ENCODE measurements at regions not wholly inside any gene's neighbourhood (a gene's known extent, or its start where the extent isn't known, plus 50 kb on each side); places are given as distances from the start of the nearest gene placed in this dataset.

GRCh38 chr12:24425601-24425970 lies 476.1 kb upstream of the SOX5 start:
- Histone ChIP-seq H3K27ac (no peak overlapping the region), H3K4me3 (ENCODE audit: low read depth in 1 of 2, low read length in 1 of 2) (no peak overlapping the region), H3K36me3 (no peaks in the 10 kb centered on the region), H3K9me3 (no peaks in the 10 kb centered on the region), H3K27me3 (no peaks in the 10 kb centered on the region), H3K4me1 (ENCODE audit: control insufficient read depth in 1 of 2, insufficient read depth in 1 of 2, low read depth in 1 of 2, low read length in 1 of 2) (no peaks in the 10 kb centered on the region)
- no peak for TF ChIP-seq CTCF (IDR thresholded peaks at IDR 0.05)

- Histone ChIP-seq H3K27me3 (no peaks in the 10 kb centered on the region), H3K4me3 (ENCODE audit: low read depth in 1 of 2, low read length in 1 of 2) (no peak overlapping the region), H3K36me3 (no peaks in the 10 kb centered on the region), H3K4me1 (ENCODE audit: control insufficient read depth in 1 of 2, insufficient read depth in 1 of 2, low read depth in 1 of 2, low read length in 1 of 2) (no peaks in the 10 kb centered on the region), H3K27ac (no peak overlapping the region), H3K9me3 (no peaks in the 10 kb centered on the region)
- TF ChIP-seq CTCF (IDR thresholded peaks at IDR 0.05): no peak
Observed at GRCh38 chr12:24424889-24425600, 475.6 kb upstream of the SOX5 start.

GRCh38 chr12:24424376-24424775 lies 474.9 kb upstream of the SOX5 start:
- Histone ChIP-seq H3K4me1 (ENCODE audit: control insufficient read depth in 1 of 2, insufficient read depth in 1 of 2, low read depth in 1 of 2, low read length in 1 of 2) (no peaks in the 10 kb centered on the region), H3K4me3 (ENCODE audit: low read depth in 1 of 2, low read length in 1 of 2) (no peak overlapping the region), H3K36me3 (no peaks in the 10 kb centered on the region), H3K27me3 (no peaks in the 10 kb centered on the region), H3K9me3 (no peaks in the 10 kb centered on the region), H3K27ac (no peak overlapping the region)
- TF ChIP-seq CTCF (IDR thresholded peaks at IDR 0.05): no peak

GRCh38 chr12:24423611-24424010 lies 474.1 kb upstream of the SOX5 start:
- no peak overlapping the region for H3K27ac ChIP-seq
- H3K4me1 ChIP-seq (ENCODE audit: control insufficient read depth in 1 of 2, insufficient read depth in 1 of 2, low read depth in 1 of 2, low read length in 1 of 2): no peaks in the 10 kb centered on the region
- TF ChIP-seq CTCF (IDR thresholded peaks at IDR 0.05): no peak
- no peaks in the 10 kb centered on the region for H3K9me3 ChIP-seq
- no peak overlapping the region for H3K4me3 ChIP-seq (ENCODE audit: low read depth in 1 of 2, low read length in 1 of 2)
- H3K36me3 ChIP-seq: no peaks in the 10 kb centered on the region
- H3K27me3 ChIP-seq: no peaks in the 10 kb centered on the region

GRCh38 chr12:24421759-24422158 lies 472.3 kb upstream of the SOX5 start:
- H3K36me3 ChIP-seq: no peaks in the 10 kb centered on the region
- H3K4me3 ChIP-seq (ENCODE audit: low read depth in 1 of 2, low read length in 1 of 2): no peak overlapping the region
- no peaks in the 10 kb centered on the region for H3K4me1 ChIP-seq (ENCODE audit: control insufficient read depth in 1 of 2, insufficient read depth in 1 of 2, low read depth in 1 of 2, low read length in 1 of 2)
- no peak for TF ChIP-seq CTCF (IDR thresholded peaks at IDR 0.05)
- H3K27ac ChIP-seq: no peak overlapping the region
- no peaks in the 10 kb centered on the region for H3K27me3 ChIP-seq
- no peaks in the 10 kb centered on the region for H3K9me3 ChIP-seq
